GM23338 (cell line): ENCODE measurements at regions not wholly inside any gene's neighbourhood (a gene's known extent, or its start where the extent isn't known, plus 50 kb on each side); places are given as distances from the start of the nearest gene placed in this dataset.

Experiments
- CREB1 ChIP-seq: fragments of 250-450 bp; sonication (Bioruptor Pico); IDR thresholded peaks from 2 replicates; pipeline ENCODE4 v1.5.0; 2020; ENCODE audit warnings: low read depth, mild to moderate bottlenecking, moderate library complexity
- CTCF ChIP-seq, 2 experiments: fragments of 200-600 bp in 1 of 2; sonication (generic) in 1 of 2; conservative IDR thresholded peaks; 2 replicates each; pipeline versions ENCODE4 v1.5.1 to v1.6.1; 2016 to 2017; ENCODE audit warnings: antibody characterized with exemption in 2 of 2, low read depth in 2 of 2, mild to moderate bottlenecking in 2 of 2, moderate library complexity in 1 of 2
- ETS1 ChIP-seq: IDR thresholded peaks from 2 replicates; pipeline ENCODE4 v1.6.1; 2016; ENCODE audit warnings: antibody characterized with exemption
- EZH2 ChIP-seq: fragments of 200-600 bp; sonication (generic); IDR thresholded peaks from one replicate; pipeline ENCODE4 v1.8.0; 2017; ENCODE audit warnings: antibody characterized with exemption, mild to moderate bottlenecking, low read depth; ENCODE audit not compliant: unreplicated experiment
- EZH2phosphoT487 ChIP-seq: fragments of 200-600 bp; sonication (generic); IDR thresholded peaks from one replicate; pipeline ENCODE4 v1.8.1; 2018; ENCODE audit warnings: antibody characterized with exemption; ENCODE audit not compliant: unreplicated experiment
- JUNB ChIP-seq: IDR thresholded peaks from one replicate; pipeline ENCODE4 v1.6.1; 2016; ENCODE audit warnings: antibody characterized with exemption; ENCODE audit not compliant: unreplicated experiment
- POLR2AphosphoS5 ChIP-seq: IDR thresholded peaks from 2 replicates; pipeline ENCODE4 v1.6.1; 2016; ENCODE audit warnings: antibody characterized with exemption, low read depth
- REST ChIP-seq: IDR thresholded peaks from one replicate; pipeline ENCODE4 v1.6.1; 2018; ENCODE audit warnings: antibody characterized with exemption; ENCODE audit not compliant: unreplicated experiment
- ZNF114 ChIP-seq: fragments of 250-450 bp; sonication (Bioruptor Pico); IDR thresholded peaks from 2 replicates; pipeline ENCODE4 v1.5.0; 2020; ENCODE audit warnings: mild to moderate bottlenecking, moderate library complexity
- ZNF331 ChIP-seq: fragments of 250-450 bp; sonication (Bioruptor Pico); IDR thresholded peaks from 2 replicates; pipeline ENCODE4 v1.5.0; 2020; ENCODE audit warnings: low read depth, mild to moderate bottlenecking, moderate library complexity

GRCh38 chrX:137227151-137227550 lies 193.4 kb upstream of the GPR101 start:
- no peak for TF ChIP-seq CTCF (conservative IDR thresholded peaks at IDR 0.05; ENCODE audit: low read depth in 2 of 2)
- no peak for TF ChIP-seq REST
- no peak for TF ChIP-seq EZH2
- no peak for TF ChIP-seq POLR2AphosphoS5
- no peak for TF ChIP-seq CREB1
- TF ChIP-seq JUNB, result no peak
- TF ChIP-seq EZH2phosphoT487, result no peak
- TF ChIP-seq ZNF331, result no peak
- TF ChIP-seq ETS1, result no peak
- TF ChIP-seq ZNF114 (CRISPR knock-in tag), result no peak
